GM19438 (cell line): ENCODE measurements at regions not wholly inside any gene's neighbourhood (a gene's known extent, or its start where the extent isn't known, plus 50 kb on each side); places are given as distances from the start of the nearest gene placed in this dataset.
"Not testable (repeated sequence)": the region's sequence is repeated elsewhere in the genome, so short reads cannot be mapped to it uniquely, and the experiment has no call there.

Experiments
- ATAC-seq: cut with Tn5 transposase; IDR thresholded peaks from one replicate; pipeline ENCODE4 v1.9.1; 2021; ENCODE audit warnings: low read depth; ENCODE audit not compliant: unreplicated experiment

DNA sequence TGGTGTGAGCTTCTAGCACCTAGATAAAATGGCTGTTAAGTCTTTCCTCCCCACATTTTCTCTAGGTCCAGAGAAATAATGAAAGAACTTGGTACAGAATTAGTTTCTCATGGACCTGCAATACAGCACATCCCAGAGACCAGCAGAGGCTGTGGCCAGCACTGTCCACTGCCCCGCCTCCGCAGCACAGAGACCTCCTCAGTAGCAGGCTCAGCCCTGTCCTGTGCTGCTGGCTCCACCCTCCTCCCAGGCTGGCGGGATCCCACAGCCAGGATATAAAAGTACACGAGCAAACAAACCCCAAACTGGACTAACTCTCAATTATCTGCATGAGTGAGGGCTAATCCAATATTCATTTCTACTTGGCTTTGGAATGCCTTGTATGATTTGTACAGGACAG lies 401.5 kb downstream of the RPS6KC1 start:
- ATAC-seq = no peak

DNA sequence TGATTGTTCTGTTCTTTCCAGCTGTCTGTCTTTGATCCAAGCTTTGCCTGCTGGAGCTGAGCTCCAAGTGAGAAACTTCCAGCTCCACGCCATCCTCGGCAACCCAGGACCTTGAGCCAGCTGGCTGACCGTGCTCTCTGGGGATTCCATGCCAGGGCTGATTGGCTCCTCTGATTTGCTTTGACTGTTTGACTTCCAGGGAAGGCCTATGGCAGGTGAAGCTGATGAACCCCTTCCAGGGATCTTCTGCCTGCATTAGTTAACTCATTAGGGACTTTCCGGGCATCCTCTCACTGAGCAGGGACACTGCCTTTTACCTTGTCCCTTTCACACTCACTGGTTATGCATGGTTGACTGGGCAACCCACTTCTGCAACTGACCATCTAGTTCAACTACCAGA lies 406.1 kb downstream of the RPS6KC1 start:
- ATAC-seq = no peak

GRCh38 chr1:213457733-213458132 lies 406.7 kb downstream of the RPS6KC1 start:
- no peak for ATAC-seq

GRCh38 chr1:213462374-213462773 lies 411.3 kb downstream of the RPS6KC1 start:
- not testable (repeated sequence) for ATAC-seq

DNA sequence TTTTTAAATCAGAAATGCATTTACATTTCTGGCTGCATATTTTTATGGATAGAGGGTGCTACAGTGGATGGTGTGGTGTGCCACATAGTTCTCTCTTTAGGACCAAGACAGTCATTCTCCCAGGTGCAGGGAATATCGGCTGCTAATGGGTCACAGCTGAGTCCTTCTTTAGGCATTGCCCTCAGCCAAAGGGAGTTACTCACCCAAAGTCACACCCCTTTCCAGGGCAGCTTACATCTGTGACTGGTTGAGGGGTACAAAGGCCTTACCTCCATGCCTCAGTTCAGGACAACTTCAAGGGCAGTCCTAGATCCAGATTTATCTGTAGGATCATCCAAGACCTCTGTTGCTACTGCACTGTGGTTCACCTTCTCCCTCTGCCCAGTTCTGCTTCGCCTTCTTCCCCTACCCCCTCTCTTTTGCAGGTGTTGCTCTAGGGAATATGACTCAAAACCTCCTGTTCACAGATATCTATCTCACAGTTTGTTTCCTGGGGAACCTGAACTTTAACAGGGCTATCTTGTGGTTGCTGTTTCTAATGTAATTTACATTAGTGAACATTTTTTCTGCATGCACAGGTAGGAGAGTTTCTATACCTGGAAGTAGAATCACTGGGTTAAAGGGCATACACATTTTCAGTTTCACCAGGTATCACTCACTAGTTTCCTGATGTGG lies 413.9 kb downstream of the RPS6KC1 start:
- no peak for ATAC-seq

DNA sequence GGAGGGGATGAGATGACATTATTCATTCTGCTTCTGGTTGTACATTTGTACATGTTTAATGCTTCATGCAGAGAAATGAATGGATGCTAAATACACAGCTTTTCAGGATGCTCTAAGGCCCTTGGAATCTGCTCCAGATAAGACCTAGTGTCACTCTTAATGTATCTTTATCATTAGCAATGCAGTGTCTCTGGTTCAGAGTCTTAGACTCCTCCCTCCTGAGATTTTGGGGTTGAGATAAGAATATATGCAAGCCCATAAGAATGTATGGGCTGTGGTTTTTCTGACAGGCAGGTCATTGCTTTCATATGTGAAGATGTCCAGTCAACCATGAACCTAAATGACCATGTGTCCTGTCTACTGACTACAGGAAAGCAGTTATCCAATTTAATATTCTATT lies 415.5 kb downstream of the RPS6KC1 start:
- ATAC-seq = no peak

GRCh38 chr1:213474054-213474453 lies 423.0 kb downstream of the RPS6KC1 start:
- no peak for ATAC-seq

DNA sequence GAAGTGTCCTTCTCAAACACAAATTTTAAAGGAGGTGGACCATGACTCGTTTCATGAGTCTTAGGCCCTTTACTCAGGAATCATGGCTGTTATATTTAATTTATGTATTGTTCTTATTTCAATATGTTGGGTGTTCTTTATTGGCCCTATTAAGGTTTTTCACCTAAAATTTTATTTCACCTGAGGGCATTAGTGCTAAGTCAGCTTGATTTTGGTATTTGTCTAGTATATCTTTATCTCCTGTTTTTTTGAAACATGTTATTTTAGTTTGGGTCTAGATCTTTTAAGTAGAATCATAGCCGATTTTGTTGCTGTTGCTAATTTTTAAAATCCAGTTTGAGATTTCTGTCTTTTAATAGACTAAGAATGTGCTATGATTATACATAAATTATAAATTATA lies 430.4 kb downstream of the RPS6KC1 start:
- ATAC-seq = no peak

DNA sequence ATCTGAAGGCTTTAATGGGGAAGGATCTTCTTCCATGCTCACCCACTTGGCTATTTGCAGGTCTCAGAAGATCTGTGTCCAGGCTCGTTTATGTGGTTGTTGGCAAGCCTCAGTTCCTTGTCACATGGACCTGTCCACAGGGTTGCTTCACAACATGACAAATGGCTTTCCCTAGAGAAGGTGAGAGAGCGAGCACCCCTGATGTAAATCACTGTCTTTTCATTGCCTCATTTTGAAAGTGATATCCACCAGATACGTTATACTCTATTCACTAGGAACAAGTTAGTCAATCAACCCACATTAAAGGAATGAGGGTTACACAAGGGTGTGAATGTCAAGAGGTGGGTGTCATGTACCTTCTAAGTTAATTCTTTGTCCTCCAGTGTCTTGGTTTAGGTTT lies 433.3 kb downstream of the RPS6KC1 start:
- ATAC-seq = no peak

DNA sequence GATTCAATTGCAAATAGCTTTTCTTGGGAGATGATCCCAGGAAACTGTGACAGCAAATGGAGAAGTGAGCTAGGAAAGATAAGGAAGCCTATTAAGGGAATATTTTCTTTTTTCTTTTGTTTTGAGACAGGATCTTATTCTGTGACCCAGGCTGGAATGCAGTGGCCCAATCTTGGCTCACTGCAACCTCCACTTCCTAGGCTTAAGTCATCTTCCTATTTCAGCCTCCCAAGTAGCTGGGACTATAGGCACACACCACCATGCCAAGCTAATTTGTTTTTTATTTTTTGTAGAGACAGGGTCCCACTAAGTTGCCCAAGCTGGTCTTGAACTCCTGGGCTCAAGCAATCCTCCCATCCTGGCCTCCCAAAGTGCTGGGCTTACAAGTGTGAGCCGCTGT lies 433.7 kb downstream of the RPS6KC1 start:
- ATAC-seq = no peak

GRCh38 chr1:213486488-213486887 lies 435.4 kb downstream of the RPS6KC1 start:
- ATAC-seq = no peak

- ATAC-seq = no peak
These were observed 440.4 kb downstream of the RPS6KC1 start for GRCh38 chr1:213491468-213491867.

DNA sequence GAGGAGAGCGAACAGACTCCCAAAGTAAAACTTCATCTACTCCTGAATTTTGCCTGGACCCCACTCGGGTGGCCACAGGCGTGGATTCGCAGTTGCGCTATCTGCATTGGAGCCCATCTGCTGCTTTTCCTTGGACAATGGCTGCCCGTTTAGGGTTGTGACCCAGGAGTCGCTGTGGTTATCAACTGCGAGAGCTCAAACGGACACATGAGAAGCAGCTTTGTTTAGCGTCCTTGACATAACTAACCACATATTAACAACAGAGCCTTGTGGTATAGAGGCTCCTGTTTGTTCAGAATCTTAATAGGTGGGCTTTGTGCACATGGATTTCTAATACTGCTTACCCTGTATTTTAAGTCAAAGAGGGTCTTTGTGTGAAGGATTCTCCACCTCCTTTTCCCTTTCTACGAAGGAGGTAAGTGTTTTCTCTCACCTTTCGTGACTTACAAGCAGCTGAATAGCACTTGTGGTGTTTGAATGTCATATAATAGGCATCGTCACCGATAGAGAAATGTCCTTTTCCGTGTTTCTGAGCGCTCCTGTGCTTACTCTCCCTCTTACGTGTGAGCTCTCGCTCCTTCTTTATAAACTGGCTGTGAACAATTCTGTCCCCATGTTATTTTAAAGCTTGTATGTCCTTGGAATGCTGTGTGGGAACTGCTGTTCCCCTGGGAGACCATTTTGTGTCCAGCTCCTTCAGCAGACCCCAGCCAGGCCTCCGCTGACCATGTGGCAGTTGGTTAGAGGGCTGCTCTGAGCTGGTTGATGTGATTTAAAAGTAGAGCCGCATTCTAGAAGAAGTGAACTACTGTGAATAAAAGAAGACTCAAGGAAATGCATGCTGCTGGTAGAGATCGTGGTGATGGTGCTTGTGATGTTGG lies 441.4 kb downstream of the RPS6KC1 start:
- no peak for ATAC-seq

DNA sequence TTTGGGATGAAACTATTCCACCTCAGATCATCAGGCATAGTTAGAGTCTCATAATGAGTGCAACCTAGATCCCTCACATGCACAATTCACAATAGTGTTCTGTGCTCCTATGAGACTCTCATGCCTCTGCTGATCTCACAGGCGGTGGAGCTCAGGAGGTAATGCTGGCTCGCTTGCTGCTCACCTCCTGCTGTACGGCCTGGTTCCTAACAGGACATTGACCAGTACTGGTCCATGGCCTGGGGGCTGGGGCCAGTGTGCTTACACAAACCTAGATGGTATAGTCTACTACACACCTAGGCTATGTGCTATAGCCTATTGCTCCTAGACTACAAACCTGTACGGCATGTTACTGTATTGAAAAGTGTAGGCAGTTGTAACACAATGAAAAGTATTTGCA lies 448.4 kb downstream of the RPS6KC1 start:
- no peak for ATAC-seq

GRCh38 chr1:213507472-213508223 lies 456.6 kb downstream of the RPS6KC1 start:
- no peak for ATAC-seq

DNA sequence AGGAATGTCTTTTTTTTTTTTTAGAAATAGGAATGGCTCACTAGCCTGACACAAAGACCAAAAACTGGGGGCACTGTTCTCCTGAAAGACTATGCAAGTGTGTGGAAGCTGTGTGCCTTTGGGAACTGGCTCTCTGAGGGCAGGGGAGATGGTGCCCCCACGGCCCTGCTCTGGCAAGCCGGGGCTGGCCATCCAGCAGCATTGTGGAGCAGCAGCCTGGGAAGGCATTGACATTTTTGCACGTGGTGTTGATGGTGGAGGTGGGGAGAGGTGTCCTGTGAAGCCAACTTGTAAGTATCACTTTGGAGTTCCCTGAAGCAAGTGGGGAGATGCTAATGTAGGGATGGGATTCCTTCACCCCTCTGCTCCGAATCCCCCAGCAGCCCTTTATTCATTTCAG lies 460.1 kb downstream of the RPS6KC1 start:
- ATAC-seq = no peak

- no peak for ATAC-seq
These were observed 461.3 kb downstream of the RPS6KC1 start for GRCh38 chr1:213512316-213512715.

- no peak for ATAC-seq
These were observed 462.0 kb downstream of the RPS6KC1 start for GRCh38 chr1:213513006-213513405.

DNA sequence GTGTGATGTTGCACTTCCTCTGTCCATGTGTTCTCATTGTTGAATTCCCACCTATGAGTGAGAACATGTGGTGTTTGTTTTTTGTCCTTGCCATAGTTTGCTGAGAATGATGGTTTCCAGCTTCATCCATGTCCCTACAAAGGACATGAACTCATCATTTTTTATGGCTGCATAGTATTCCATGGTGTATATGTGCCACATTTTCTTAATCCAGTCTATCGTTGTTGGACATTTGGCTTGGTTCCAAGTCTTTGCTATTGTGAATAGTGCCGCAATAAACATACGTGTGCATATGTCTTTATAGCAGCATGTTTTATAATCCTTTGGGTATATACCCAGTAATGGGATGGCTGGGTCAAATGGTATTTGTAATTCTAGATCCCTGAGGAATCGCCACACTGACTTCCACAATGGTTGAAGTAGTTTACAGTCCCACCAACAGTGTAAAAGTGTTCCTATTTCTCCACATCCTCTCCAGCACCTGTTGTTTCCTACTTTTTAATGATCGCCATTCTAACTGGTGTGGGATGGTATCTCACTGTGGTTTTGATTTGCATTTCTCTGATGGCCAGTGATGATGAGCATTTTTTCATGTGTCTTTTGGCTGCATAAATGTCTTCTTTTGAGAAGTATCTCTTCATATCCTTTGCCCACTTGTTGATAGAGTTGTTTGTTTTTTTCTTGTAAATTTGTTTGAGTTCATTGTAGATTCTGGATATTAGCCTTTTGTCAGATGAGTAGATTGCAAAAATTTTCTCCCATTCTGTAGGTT lies 463.6 kb downstream of the RPS6KC1 start:
- ATAC-seq = not testable (repeated sequence)

GRCh38 chr1:213519098-213519497 lies 468.1 kb downstream of the RPS6KC1 start:
- ATAC-seq = no peak

DNA sequence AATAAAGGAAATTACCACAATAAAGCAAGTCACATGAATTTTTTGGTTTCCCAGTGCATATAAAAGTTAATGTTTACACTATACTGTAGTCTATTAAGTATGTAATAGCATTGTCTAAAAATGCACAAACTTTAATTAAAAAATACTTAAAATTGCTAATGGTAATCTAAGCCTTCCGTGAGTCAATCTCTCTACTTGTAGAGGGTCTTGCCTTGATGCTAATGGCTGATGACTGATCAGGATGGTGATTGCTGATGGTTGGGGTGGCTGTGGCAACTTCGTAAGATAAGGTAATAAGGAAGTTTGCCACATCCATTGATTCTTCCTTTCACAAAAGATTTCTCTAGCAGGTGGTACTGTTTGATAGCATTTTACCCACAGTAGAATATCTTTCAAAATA lies 466.6 kb upstream of the PROX1 start:
- no peak for ATAC-seq
